Urothelium cell line (cell line): ENCODE measurements at regions not wholly inside any gene's neighbourhood (a gene's known extent, or its start where the extent isn't known, plus 50 kb on each side); places are given as distances from the start of the nearest gene placed in this dataset.

Source experiments
- DNase-seq: peaks from one replicate; pipeline ENCODE4 v3.0.0; 2011; ENCODE audit warnings: low spot score, mixed read lengths
- FAIRE-seq: peaks from 2 replicates; lab custom pipeline; 2011; peaks lifted over from hg19 to GRCh38; lab: Jason Lieb, UNC

- no peak for FAIRE-seq
- DNase-seq: no peak
Observed at GRCh38 chr11:115673720-115674119, 169.5 kb upstream of the CADM1 start.

GRCh38 chr11:115672999-115673411, 168.8 kb upstream of the CADM1 start:
- DNase-seq (no peak), FAIRE-seq (no peak)

- no peak for DNase-seq
- FAIRE-seq: no peak
Observed at GRCh38 chr11:115672412-115672811, 168.2 kb upstream of the CADM1 start.

GRCh38 chr11:115670538-115671205, 166.5 kb upstream of the CADM1 start:
- DNase-seq (no peak), FAIRE-seq (no peak)

- DNase-seq (no peak), FAIRE-seq (no peak)
Observed at GRCh38 chr11:115665958-115666357, 161.7 kb upstream of the CADM1 start.

GRCh38 chr11:115665175-115665821, 161.1 kb upstream of the CADM1 start:
- FAIRE-seq (no peak), DNase-seq (no peak)

- DNase-seq: no peak
- peak; percentile 62 for FAIRE-seq
Observed at GRCh38 chr11:115664313-115664712, 160.1 kb upstream of the CADM1 start.

GRCh38 chr11:115663790-115664189, 159.6 kb upstream of the CADM1 start:
- FAIRE-seq (no peak), DNase-seq (no peak)

GRCh38 chr11:115660030-115660805, 156.0 kb upstream of the CADM1 start:
- DNase-seq (no peak), FAIRE-seq (no peak)

GRCh38 chr11:115659061-115659963, 155.1 kb upstream of the CADM1 start:
- DNase-seq: peak; percentile 71

GRCh38 chr11:115657586-115657985, 153.4 kb upstream of the CADM1 start:
- FAIRE-seq: no peak
- no peak for DNase-seq

More at GRCh38 chr11:115659061-115659963, 155.1 kb upstream of the CADM1 start:
- no peak for FAIRE-seq

- FAIRE-seq: no peak
- no peak for DNase-seq
Observed at GRCh38 chr11:115656669-115657068, 152.5 kb upstream of the CADM1 start.

GRCh38 chr11:115656041-115656440, 151.8 kb upstream of the CADM1 start:
- DNase-seq (no peak), FAIRE-seq (no peak)

- FAIRE-seq (no peak), DNase-seq (no peak)
Observed at GRCh38 chr11:115654792-115655191, 150.6 kb upstream of the CADM1 start.

GRCh38 chr11:115653926-115654325, 149.7 kb upstream of the CADM1 start:
- DNase-seq (no peak), FAIRE-seq (no peak)

- no peak for FAIRE-seq
- no peak for DNase-seq
Observed at GRCh38 chr11:115653076-115653475, 148.9 kb upstream of the CADM1 start.

GRCh38 chr11:115652496-115652895, 148.3 kb upstream of the CADM1 start:
- no peak for DNase-seq
- no peak for FAIRE-seq

- DNase-seq (no peak), FAIRE-seq (no peak)
Observed at GRCh38 chr11:115652094-115652493, 147.9 kb upstream of the CADM1 start.

GRCh38 chr11:115649461-115649860, 145.2 kb upstream of the CADM1 start:
- FAIRE-seq (no peak), DNase-seq (no peak)

- DNase-seq (no peak), FAIRE-seq (no peak)
Observed at GRCh38 chr11:115645631-115646317, 141.6 kb upstream of the CADM1 start.
